ENCODE measurements at regions not wholly inside any gene's neighbourhood (a gene's known extent, or its start where the extent isn't known, plus 50 kb on each side); places are given as distances from the start of the nearest gene placed in this dataset.
"Not testable (repeated sequence)": the region's sequence is repeated elsewhere in the genome, so short reads cannot be mapped to it uniquely, and the experiment has no call there.

DNA sequence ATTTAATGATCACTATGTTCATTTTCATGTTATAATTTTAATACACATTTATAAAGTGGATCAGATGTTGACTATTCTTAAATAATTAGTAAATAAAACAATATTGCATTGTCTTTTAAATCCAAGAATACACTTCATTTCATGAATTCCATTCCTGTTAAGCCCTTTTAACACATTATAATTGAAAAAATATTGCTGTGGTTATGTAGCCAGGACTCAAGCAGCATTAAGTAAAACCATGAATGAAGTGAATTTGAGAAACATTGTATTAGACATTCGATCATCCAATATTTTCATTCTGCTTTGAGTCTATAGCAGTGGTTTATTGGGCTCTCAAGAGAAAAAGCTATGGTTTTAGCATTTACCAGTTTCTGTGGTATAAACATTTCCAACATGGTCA lies 94.2 kb upstream of the RAPGEF2 start:
- DNase-seq: no peak

DNA sequence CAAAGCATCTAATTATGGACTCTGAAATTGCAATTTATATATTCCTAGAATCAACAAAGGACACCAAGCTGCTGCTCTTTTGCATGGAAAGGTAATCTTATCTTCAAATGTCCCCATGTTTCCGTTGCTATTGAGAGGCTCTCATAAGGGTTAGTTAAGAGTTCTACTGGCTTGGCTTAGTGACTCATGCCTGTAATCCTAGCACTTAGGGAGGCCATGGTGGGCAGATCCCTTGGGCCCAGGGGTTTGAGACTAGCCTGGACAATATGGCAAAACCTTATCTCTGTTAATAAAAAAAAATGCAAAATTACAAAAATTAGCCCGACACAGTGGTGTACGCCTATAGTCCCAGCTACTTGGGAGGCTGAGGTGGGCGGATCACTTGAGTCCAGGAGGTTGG lies 93.4 kb upstream of the RAPGEF2 start:
- no peak for DNase-seq

DNA sequence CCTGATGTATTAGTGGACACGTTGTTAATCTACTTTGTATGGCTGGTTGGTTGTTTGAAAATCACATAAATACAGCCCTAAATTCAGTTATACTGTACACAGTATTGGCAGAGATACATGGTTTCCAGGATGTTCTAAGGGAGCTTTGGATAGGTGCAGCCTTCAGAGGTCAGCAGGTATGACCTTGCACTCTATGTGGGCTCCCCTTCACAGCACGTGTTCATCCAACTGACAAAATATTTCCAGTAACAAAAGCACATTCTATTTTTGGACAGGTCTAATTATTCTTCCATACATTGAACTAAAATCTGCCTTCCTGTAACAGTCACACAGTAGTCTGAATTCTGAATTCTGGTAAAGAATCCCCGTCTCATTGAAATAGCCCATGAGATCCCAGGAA lies 92.8 kb upstream of the RAPGEF2 start:
- DNase-seq: no peak

DNA sequence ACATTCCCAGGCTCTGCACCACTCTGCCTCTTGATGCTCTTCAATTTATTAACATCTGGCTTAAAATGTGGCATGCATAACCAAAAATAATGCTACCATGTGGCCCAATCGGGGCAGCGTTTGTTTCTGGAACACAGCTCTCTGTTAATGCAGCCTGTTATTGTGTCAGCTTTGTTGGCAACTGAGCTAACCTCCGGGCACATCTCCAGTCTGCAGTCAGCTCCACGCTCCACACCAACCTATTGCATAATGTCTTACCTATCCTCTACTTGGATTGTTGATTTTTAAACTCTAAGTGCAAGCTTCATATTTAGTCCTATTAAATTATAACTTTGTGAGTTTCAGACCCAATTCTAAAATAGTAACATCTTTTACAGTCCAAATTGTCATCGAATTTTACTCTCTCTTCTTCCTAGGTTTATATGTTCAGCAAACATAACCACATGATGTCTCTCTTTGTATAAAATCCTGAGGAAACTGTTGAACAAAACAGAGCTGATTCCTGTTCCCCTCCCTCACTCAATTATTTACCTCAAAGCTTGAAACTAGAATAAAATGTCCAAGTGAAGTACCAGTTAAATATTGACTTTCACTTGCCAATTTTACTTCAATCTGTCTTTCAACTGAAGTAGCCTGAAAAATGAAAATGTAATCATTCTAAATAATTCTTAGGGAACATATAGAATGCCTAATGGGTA lies 92.2 kb upstream of the RAPGEF2 start:
- DNase-seq: no peak

DNA sequence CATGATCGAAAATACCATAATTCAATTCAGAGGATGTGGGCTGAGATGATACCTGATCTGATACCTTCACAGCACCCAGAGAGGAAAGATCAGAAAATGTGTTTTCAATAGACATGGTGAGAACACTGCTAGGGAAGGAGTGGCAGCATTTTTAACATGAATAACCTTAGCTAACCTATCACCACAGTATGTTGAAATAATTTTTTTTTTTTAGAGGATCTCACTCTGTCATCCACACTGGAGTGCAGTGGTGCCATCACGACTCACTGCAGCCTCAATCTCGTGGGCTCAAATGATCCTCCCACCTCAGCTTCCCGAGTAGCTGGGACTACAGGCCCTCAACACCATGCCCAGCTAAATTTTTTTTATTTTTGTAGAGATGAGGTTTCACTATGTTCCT lies 90.5 kb upstream of the RAPGEF2 start:
- DNase-seq: no peak

DNA sequence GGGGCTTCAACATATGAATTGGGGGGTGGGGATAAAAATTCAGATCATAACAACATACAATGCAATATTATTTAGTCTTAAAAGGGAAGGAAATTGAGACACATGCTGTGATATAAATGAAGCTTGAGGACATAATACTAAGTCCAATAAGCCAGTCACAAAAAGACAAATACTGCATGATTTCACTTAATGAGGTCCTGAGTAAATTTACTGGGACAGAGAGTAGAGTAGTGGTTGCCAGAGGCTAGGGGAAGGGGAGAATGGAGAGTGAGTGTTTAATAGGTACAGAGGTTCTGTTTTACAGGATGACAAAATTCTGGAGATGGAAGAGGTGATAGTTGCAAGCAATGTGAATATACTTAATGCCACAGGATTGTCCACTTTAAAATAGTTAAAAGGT lies 89.2 kb upstream of the RAPGEF2 start:
- DNase-seq: no peak

DNA sequence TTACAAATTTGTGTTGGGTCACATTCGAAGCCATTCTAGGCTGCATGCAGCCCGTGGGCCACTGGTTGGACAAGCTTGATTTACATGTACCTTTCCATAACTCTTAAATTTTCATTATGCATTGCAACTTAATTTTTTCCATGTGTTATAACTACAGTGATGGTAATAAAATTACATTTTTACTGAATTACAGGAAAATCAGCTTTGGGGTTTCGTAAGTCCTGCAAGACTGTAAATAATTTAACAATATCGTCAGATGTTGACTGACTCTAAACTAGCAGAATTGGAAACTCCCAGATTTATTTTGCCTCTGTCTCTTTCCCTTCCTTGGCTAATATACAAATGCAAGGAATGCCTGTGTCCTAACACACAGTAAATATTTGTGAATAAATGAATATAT lies 88.0 kb upstream of the RAPGEF2 start:
- DNase-seq: no peak

DNA sequence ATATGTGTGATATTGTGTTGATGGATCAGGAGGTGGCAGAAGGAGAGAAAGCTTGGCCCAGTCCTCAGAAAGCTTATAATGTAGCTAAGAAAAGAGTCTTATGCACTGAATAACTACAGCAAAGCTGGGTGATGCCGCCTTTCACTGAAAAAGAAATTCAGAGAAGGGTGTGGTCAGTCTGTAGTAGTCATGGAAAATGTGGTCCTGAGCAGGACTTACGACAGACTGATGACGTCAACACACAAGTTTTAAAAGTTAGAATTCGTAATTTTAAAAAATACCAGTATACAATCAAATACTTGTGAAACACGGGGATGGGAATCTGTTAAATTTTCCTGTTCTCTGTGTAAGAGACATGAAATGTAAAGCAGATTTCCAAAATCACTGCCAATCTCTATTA lies 87.0 kb upstream of the RAPGEF2 start:
- no peak for DNase-seq

DNA sequence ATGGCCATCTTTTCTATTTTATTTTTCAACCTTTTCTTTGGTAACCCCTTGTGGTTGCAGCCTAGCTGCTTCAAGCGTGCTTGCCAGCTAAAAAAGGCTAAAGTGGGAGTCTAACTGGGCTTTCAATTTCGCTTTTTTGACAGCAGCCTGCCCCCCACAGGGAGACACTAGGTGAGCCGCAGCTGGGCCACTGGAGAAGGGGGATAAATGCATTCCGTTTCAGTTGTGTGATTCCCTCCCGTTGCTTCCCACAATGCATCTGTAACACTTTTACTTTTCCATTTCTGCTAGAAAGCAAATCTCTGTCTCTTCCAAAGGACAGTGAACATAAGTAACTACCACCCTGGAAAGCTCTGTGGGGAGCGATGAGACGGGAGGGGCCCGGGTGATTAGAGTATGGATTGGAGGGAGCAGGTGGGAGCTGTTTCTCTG lies 86.3 kb upstream of the RAPGEF2 start:
- DNase-seq: no peak

DNA sequence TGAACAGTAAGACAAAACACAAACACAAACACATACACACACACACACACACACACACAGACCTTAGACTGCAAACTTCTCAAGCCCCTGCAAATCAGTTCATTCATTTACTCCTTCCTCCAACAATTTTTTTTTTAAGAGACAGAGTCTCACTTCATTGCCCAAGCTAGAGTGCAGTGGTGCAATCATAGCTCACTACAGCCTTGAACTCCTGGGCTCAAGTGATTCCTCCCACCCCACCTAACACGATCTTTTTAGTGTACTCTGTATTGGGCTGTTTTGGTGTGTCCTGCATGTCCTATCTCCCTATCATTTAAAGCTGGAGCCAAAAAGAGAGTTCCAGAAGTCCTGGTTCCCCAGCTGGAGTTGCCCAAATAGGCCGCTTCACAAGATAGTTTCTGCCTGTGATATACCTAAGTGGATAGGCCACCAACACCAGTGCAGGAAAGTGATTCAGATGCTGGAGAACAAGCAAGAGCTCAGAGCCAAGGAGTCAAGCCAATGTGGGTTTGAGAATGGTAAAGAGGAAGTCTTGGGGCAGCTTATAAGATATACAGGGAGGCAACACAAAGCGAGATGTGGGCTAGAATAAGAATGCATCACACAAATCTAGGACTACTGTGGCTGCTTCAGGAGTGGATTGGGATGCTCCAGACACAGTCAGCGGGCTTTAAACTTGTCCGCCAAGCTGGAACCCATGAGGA lies 85.4 kb upstream of the RAPGEF2 start:
- no peak for DNase-seq

DNA sequence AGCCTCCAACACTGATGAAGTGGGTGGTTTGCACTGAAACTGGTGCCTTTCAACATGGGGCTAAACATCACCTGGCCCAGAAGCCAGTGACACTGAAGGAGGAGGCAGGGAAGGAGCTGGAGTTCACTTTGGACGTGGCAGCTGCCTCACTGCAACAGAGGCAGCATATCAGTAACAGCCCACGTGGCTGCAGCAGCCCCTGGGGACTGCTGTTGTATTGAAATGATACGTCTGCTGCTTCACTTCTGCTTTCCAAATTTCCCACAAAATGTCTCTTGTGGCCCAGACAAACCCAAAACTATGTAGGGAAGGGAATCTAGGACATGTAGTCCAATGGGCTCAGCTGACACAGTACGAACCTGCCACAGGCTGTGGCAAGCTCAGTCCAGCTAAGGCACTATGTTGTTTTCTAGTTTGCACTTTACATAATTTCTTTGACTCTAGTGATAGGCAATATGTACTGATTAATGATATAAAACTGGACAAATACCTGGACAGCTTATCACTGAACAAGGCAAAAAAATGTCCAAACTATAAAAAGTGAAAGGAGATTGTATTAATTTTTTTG lies 84.7 kb upstream of the RAPGEF2 start:
- DNase-seq: no peak

DNA sequence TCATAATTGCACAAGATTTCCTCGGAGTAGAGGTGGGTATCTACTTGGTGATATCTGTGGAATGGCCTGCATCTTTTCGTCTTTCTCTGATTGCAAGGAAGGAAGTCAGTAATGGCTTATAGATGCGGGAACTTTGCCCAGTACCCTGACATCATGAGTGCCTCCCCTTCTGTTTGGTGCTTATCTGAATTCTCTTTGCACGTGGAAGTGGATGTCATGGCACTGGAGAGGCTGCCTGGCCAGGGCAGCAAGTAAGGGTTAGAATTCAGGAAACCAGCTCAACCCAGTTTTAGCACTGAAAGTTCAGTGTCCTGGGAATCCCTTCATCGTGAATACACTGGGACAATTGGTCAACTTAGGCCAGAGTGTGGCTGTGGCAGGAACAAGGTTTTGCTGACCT lies 83.5 kb upstream of the RAPGEF2 start:
- no peak for DNase-seq

DNA sequence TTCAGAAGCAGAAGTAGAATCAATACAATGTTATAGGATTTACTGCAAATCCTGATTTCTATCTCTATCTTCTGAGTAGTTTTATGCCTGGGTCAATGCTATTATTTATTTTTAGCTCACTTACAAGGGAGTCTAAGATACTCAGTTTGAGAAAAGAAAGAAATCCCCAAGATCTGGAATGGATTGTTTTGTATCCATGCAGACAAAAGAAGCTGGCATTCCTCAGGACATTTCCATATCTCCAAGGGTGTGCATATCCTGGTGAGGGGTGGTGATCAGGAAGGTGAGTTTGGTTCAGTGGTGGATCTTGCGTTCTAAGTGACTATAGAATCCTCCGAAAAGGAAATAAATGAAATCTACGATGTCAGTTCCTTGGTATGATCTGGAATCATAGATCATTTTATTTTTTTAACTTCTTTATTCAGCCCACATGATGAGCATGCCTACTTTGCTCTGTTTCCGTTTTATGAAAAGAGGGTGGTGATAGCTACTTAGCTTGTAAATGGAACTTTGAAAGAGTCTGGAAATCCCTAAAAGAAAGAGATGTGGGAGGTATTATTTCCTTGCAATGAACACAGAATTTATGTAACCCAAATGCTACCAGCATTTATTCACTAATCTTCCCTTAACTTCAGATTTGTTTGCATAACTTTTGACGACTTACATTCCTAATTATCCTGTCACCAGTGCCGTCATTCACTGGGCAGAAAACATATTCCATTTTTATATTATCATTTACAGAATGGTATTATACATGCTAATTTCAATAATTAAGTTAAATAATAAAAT lies 81.1 kb upstream of the RAPGEF2 start:
- no peak for DNase-seq

DNA sequence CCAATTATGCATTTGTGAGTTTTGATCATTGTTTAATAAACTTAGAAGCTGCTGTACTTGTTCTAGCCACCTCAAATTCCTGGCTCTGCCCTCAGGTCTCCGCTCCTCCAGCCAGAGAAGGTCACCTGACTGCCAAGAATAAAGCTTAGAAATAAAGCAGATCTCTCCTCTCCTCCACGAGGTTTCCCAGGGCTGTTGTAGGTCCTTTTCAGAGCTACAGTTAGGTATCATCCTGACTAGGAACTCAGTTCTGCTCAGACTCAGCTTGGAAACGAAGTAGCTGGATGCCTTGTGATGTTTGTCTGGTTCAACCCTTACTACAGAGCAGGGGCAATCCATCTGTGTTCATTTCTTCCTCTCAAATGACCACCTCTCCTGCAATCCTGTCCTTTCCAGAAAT lies 79.1 kb upstream of the RAPGEF2 start:
- no peak for DNase-seq

DNA sequence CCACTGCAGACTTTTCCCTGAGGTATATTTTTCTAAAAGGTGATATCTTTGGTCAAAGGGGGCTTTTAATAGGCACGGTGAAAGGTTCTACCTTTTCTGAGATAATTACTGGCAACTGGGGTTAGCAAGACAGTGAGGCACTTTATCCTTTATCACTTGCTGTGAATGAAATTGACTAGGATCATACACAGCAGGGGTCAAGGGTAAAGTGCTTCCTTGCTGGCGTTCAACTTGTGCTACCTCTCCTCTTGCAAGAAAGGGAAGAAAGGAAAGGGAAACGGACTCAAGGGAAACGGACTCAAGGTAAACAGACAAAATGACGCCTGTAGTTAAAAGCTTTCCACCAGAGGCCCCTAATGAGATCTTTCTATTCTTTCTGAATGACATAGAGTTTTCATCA lies 78.6 kb upstream of the RAPGEF2 start:
- DNase-seq: no peak

DNA sequence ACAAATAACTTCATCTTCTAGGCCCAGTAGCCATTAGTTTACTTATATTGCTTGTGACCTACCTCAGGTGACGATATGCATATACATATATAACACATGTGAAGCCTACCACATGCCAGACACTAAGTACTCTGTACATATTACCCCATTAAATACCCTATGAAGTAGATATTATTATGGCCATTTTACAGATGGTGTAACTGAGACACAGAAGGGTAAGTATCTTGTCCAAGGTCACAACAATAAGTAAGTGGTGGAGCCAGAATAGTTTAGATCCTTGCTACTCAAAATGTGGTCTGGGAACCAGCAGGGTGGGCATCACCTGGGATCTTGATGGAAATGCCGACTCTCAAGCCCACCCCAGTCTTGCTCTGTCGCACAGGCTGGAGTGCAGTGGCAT lies 78.1 kb upstream of the RAPGEF2 start:
- DNase-seq: no peak

DNA sequence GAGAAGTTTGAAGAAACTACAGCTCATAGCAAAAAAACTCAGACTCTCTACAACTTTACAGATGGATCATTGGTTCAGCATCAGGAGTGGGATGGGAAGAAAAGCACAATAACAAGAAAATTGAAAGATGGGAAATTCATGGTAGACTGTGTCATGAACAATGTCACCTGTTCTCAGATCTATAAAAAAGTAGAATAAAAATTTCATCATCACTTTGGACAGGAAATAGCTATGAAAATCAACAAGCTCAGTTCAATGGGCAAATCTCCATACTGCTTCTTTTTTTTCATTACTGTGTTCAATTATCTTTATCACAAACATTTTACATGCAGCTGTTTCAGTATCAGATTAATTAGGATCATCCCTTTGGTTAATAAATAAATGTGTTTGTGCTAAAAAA lies 76.5 kb upstream of the RAPGEF2 start:
- no peak for DNase-seq

DNA sequence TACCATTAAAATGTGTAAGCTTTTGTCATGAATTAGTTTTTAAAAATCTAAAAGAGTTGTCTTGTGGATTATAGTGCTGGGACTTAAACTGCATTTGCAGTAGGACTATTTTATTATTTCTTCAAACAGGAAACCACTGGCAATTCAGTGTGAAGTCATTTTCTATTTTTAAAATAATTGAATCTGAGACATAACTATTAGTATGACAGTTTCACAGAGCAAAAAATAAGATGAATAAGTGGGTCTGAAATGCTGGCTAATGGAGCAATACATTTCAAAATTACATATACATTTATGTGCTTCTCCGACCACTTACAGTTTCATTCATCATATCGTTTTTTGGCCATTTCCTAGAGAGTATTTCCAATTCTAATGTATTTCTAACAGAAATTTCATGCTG lies 75.3 kb upstream of the RAPGEF2 start:
- no peak for DNase-seq

DNA sequence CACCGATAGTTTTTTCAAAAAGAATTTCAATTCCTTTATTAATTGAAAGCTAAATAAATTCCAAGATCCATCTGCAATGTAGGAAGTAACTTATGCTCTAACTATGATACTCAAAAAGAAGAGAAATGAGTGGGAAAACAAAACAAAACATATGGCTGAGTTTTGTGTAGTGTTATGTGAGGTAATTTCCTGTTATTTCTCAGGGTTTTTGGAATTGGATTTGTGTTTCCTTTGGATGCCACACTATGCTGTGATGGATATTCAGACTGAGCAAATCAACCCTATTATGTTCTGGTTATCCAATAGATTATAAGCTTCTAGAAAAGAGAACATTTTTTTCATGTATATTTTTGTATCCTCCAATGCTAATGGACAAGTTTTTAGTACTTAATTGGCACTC lies 73.4 kb upstream of the RAPGEF2 start:
- DNase-seq: no peak

DNA sequence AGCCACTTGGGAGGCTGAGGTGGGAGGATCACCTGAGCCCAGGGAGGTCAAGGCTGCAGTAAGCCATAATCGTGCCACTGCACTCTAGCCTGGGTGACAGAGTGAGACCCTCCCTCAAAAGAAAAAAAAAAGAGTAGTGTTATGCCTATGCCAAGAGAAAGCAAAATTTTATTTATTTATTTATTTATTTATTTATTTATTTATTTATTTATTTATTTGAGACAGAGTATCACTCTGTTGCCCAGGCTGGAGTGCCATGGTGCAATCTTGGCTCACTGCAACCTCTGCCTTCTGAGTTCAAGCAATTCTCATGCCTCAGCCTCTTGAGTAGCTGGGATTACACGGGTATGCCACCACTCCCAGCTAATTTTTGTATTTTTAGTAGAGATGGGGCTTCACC lies 72.6 kb upstream of the RAPGEF2 start:
- not testable (repeated sequence) for DNase-seq

DNA sequence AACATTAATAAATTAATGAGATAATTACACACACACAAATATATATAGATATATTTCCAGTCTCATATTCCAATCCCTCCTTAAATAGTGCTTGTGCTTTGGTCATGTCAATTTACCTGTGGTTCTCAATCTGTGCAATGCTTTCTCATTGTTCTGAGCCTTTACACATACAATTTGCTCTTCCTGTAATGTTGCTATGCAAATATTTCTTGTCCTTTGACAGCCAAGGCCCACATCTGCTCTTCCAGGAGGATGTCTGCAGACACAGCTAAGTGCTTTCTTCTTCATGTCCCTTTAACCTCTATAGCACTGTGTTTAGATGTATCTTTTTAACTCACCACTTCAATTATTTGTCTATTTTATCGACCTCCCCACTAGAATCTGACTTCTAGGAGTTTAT lies 67.3 kb upstream of the RAPGEF2 start:
- no peak for DNase-seq

DNA sequence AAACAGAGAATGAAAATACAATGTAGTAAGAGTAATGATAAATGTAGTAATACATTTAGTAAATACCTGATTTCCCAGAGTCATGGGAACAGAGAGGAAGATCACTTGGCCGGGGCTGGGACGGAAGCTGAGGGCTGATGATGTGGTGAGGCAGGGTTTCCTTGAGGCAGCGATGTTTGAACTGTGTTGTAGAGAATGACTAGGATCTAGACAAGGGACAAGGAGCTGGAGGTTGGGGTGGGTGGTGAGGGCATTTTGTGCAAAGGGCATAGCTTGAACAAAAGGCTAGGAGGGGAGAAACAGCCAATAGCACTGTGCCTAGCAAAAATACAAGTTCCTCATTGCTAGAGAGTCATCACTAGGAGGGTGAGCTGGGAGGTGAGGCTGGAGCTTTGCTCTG lies 64.3 kb upstream of the RAPGEF2 start:
- no peak for DNase-seq

Measured in amniotic stem cell (primary cell).